T-helper 1 cell treated with Interleukin-12 subunit alpha and Interleukin-12 subunit beta and Interleukin-4 antibody, amounts not matched to agents 30 μg/mL and 1 μg/mL, for 36 hours (primary cell): ENCODE measurements at regions not wholly inside any gene's neighbourhood (a gene's known extent, or its start where the extent isn't known, plus 50 kb on each side); places are given as distances from the start of the nearest gene placed in this dataset.
"Not testable (repeated sequence)": the region's sequence is repeated elsewhere in the genome, so short reads cannot be mapped to it uniquely, and the experiment has no call there.

Source experiments
- H3K27ac Mint-ChIP-seq: one replicate; pipeline ENCODE4 v1.8.0; 2021; ENCODE audit warnings: mild to moderate bottlenecking, mixed read lengths
- H3K27me3 Mint-ChIP-seq: one replicate; pipeline ENCODE4 v1.8.0; 2021; ENCODE audit warnings: low read depth, mixed read lengths
- H3K36me3 Mint-ChIP-seq: one replicate; pipeline ENCODE4 v1.8.0; 2021; ENCODE audit warnings: low read depth, mixed read lengths
- H3K4me1 Mint-ChIP-seq: one replicate; pipeline ENCODE4 v1.8.0; 2021; ENCODE audit warnings: low read depth, mixed read lengths
- H3K4me3 Mint-ChIP-seq: one replicate; pipeline ENCODE4 v1.8.0; 2021; ENCODE audit warnings: mild to moderate bottlenecking, moderate library complexity, mixed read lengths
- H3K9me3 Mint-ChIP-seq: one replicate; pipeline ENCODE4 v1.8.0; 2021; ENCODE audit warnings: mixed read lengths

DNA sequence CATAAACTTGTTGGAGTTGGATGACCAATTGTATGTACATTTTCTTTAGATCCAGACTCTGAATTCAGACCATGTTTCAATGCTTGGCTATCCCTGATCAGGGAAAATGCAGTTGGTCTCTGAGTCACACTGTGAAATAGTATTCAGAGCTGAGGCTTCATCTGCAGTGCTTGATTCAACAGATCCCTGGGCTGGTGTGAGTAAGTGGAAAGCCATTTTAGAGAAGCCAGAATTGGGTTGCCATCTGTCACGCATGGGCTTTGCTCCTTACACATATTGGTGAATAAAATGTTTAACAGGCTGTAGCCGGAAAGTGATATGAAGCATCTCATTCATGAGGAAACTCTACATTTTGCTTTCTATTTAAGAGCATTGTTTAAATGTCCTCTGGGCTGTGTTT, 50.0 kb upstream of the ACYP2 start:
- no peak overlapping the region for H3K27ac Mint-ChIP-seq
- peaks cover 2% of the 10 kb centered on the region for H3K36me3 Mint-ChIP-seq
- peaks cover 1% of the 10 kb centered on the region for H3K4me1 Mint-ChIP-seq
- H3K9me3 Mint-ChIP-seq, result no peaks in the 10 kb centered on the region
- no peaks in the 10 kb centered on the region for H3K27me3 Mint-ChIP-seq
- no peak overlapping the region for H3K4me3 Mint-ChIP-seq

DNA sequence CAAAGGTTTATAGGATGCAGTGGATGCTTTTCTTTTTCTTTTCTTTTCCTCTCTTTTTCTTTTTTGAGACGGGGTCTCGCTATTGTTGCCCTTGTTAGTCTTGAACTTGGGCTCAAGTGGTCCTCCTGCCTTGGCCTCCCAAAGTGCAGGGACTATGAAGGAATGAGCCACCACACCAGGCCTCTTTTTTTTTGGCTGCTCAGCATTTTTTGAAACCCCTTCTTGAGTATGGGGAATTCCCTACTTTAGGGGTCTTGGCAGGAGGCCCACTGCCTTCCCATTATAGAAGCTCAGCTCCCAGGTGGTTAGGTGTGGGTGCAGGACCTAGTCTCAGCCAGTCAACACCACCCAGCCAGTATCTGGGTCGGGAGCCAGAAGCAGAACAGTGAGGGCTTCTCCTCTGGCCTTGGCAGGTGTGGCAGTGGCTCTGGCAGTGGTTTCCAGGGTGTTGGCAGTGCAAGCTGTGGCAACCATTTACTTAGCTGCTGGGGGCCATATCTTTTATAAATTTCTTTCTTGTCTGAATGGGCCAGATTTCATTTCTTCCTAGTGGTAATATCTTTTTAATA, 51.4 kb upstream of the ACYP2 start:
- H3K27me3 Mint-ChIP-seq, result no peaks in the 10 kb centered on the region
- peaks cover 3% of the 10 kb centered on the region for H3K36me3 Mint-ChIP-seq
- H3K27ac Mint-ChIP-seq, result no peak overlapping the region
- H3K4me3 Mint-ChIP-seq, result no peak overlapping the region
- H3K4me1 Mint-ChIP-seq, result peaks cover 1% of the 10 kb centered on the region
- H3K9me3 Mint-ChIP-seq, result peaks cover 3% of the 10 kb centered on the region

DNA sequence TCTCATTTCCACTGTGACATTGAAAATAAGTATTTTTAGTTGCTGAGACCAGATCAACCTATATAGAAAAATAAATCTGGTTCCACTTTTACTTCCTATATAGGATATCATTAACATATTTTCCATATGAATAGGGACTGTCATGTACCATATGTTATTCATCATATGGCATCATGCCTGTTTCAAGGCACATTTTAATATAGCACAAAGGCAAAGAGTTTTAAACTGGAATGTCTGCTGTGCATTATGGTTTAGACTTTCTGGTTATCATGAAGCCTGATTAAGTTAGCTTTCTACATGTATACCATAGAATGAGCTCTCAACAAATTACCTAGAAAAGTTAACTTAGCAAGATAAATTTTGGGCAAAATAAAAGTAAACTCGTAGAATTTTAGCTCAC, 53.0 kb upstream of the ACYP2 start:
- Mint-ChIP-seq H3K27ac (no peak overlapping the region), H3K27me3 (no peaks in the 10 kb centered on the region), H3K4me3 (no peak overlapping the region), H3K4me1 (peaks cover 1% of the 10 kb centered on the region), H3K36me3 (peaks cover 9% of the 10 kb centered on the region), H3K9me3 (peaks cover 3% of the 10 kb centered on the region)

DNA sequence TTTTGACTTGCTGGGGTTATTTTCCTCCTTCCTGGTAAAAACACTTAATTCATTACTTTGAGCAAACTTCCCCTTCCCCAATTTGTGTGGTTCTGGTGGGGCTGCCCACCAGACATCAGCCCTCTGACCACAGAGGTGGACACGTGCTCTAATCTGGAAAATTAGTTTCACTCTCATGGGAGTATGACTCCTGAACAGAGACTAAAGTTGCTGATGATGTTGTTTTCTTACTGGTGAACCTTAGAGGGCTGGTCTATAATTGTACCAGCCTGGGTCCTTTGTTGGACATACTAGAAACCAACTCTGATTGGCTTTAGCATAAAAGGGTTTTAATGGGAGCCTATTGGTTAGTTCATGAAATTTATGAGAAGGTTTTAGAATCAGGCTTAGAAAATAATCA, 54.1 kb upstream of the ACYP2 start:
- Mint-ChIP-seq H3K27ac (no peak overlapping the region), H3K4me1 (peaks cover 1% of the 10 kb centered on the region), H3K9me3 (peaks cover 3% of the 10 kb centered on the region), H3K36me3 (peaks cover 9% of the 10 kb centered on the region), H3K27me3 (no peaks in the 10 kb centered on the region), H3K4me3 (no peak overlapping the region)

DNA sequence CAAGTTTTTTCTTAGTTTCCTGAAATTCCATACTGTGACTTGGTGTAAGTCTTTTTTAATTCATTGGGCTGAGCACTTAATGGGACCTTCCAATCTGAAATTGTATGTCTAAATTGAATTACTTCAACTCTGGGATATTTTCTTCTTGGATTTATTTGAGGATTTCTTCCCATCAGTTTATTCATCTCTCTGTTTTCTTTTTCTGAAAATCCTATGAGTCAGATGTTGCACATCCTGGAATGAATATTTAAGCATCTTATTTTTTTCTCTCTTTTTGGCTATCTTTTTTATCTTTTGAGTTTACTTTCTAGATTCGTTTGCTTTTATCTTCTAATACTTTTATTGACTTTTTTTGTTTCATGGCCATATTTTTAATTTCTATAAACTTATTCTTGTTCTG, 55.4 kb upstream of the ACYP2 start:
- H3K36me3 Mint-ChIP-seq, result peaks cover 9% of the 10 kb centered on the region
- no peaks in the 10 kb centered on the region for H3K27me3 Mint-ChIP-seq
- no peak overlapping the region for H3K4me3 Mint-ChIP-seq
- peaks cover 1% of the 10 kb centered on the region for H3K4me1 Mint-ChIP-seq
- H3K27ac Mint-ChIP-seq, result no peak overlapping the region
- H3K9me3 Mint-ChIP-seq, result peaks cover 3% of the 10 kb centered on the region

DNA sequence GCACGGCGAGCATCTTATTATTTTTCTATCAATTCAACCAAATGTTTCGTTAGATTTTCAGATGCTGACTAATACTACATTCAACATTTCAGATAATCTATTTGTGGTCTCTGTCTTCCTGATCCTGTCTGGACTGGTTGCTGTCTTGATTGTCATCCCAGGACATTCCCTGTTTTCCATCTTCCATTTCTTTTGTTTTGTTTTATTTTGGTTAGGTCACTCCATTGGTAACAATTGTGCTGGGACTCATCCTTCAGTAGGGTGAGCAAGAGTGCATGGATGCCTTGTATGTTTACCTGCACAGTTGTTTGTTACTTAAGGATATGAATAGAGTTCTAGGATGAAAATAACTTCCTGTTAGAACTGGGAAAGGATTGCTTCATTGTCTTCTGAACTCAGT, 55.9 kb upstream of the ACYP2 start:
- peaks cover 9% of the 10 kb centered on the region for H3K36me3 Mint-ChIP-seq
- peaks cover 4% of the 10 kb centered on the region for H3K4me1 Mint-ChIP-seq
- H3K9me3 Mint-ChIP-seq, result peaks cover 3% of the 10 kb centered on the region
- no peak overlapping the region for H3K4me3 Mint-ChIP-seq
- no peaks in the 10 kb centered on the region for H3K27me3 Mint-ChIP-seq
- H3K27ac Mint-ChIP-seq, result no peak overlapping the region

DNA sequence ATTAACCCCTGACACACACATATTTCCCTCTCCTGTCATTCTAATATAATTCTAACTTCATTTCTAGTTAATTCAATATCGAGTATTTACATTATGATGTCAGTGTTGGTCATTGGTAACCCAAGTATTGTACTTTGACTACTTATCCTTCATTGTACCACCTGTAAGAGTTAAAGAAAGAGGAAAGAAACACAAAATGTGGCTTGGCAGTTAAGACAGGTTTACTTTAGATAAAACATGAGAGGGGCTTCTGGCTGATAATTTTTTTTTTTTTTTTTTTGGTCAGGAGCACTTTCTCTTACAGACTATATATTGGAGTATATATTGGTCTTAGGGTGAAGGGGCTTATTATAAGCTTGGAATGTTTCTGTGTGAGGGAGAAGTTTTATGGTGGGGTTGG, 57.0 kb upstream of the ACYP2 start:
- peaks cover 9% of the 10 kb centered on the region for H3K36me3 Mint-ChIP-seq
- H3K27me3 Mint-ChIP-seq, result no peaks in the 10 kb centered on the region
- peaks cover 3% of the 10 kb centered on the region for H3K9me3 Mint-ChIP-seq
- H3K4me3 Mint-ChIP-seq, result no peak overlapping the region
- peaks cover 13% of the 10 kb centered on the region for H3K4me1 Mint-ChIP-seq
- H3K27ac Mint-ChIP-seq, result no peak overlapping the region

DNA sequence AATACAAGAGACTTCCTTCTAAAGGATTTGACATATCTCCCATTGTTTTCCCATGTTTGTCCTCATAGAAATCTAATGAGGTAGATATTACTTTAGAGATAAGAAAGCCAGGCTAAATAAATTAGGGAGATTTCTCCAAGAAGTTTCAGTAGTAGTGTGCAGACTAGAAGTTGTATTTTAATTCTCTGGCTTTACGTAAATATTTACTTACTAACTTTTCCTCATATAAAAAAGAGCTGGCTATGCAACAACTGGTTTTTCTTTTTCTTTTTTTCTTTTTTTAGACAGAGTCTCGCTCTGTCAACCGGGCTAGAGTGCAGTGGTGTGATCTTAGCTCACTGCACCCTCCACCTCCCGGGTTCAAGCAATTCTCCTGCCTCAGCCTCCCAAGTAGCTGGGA, 60.6 kb upstream of the ACYP2 start:
- H3K4me3 Mint-ChIP-seq, result no peak overlapping the region
- H3K4me1 Mint-ChIP-seq, result peaks cover 23% of the 10 kb centered on the region
- H3K27me3 Mint-ChIP-seq, result no peaks in the 10 kb centered on the region
- peaks cover 9% of the 10 kb centered on the region for H3K36me3 Mint-ChIP-seq
- no peak overlapping the region for H3K27ac Mint-ChIP-seq
- H3K9me3 Mint-ChIP-seq, result peaks cover 3% of the 10 kb centered on the region

DNA sequence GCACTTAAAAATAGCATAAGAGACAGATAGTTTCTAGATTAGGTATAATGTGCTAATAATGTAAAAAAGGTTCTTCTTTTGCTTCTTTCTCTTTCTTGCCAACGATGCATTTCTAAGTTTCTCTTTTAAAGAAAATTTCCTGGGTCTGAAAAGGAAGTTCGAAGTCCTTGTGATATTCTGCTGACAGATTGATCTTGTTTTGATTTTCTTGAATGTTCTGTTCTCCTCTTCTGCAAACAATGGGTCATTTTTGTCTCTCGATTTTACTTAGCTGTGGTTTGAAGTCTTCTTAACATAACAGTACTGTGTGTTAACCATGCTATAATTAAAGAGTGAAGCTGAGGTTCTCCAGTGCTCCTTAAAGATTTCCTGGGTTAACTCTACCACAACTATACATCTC, 61.1 kb upstream of the ACYP2 start:
- Mint-ChIP-seq H3K4me1 (peaks cover 23% of the 10 kb centered on the region), H3K36me3 (peaks cover 7% of the 10 kb centered on the region), H3K27me3 (no peaks in the 10 kb centered on the region), H3K27ac (peak overlapping the region; percentile 70), H3K9me3 (no peaks in the 10 kb centered on the region), H3K4me3 (peak overlapping the region; percentile 14)

DNA sequence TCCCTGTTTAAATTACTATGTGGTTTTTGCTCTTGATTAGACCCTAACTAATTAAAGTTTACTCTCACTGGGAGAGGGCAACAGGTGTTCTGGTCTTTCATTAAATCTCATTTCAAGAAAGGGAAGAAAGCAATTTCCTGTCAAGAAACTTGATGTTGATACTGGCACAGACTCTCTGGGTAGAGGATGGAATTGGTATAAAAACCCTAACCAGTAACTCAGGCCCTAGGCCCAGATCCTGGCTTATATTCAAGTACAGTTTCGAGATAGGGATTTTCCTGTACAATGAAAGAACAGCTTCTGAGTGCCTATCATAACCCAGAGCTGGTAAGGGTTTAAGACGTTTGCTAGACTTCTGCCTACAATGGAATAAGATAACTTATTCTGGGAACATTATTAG, 61.6 kb upstream of the ACYP2 start:
- Mint-ChIP-seq H3K4me3 (peak overlapping the region; percentile 14), H3K36me3 (peaks cover 6% of the 10 kb centered on the region), H3K4me1 (peaks cover 23% of the 10 kb centered on the region), H3K27ac (peak overlapping the region; percentile 70), H3K9me3 (no peaks in the 10 kb centered on the region), H3K27me3 (no peaks in the 10 kb centered on the region)

DNA sequence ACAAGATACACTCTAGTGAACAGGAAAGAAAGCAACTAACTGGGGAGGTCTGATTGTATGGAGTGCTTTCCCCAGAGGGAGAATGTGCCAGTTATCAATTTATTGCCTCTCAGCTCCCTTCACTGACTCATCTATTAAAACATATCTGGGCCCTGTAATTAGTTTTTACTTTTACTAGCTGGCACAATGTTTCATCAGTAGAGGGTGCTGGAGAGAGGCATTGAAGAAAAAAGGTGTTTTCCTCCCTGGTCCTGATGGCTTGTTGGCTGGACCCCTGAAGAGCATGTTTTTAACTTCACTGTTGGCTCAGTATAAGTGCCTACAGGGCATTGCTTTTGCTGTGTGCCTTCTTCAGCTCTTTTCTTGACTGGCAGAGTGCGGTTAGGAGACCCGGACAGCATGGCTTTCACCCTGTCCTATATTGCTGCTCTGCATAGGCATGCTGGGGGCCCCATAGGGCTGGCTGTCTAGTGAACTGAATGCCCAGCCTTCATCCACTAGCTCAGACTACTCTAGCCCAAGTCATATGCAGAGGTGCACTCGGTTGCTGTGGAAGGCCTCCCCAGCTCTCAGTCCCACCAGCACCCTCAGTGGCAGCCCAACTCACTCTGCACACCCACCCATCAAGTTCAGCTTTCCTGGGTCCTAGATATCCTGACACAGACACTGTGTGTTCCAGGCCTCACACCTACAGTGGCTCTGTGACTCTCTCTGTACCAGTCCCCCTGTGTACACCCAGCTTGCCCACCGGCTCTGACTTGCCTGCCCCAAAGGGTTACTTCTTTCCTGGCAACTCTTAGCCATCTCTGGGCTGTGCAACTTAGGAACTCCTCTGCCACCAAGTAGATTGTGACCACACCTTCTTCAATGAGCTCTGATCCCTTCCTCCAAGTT, 62.3 kb upstream of the ACYP2 start:
- Mint-ChIP-seq H3K4me3 (peak overlapping the region; percentile 14), H3K9me3 (no peaks in the 10 kb centered on the region), H3K27me3 (no peaks in the 10 kb centered on the region)

DNA sequence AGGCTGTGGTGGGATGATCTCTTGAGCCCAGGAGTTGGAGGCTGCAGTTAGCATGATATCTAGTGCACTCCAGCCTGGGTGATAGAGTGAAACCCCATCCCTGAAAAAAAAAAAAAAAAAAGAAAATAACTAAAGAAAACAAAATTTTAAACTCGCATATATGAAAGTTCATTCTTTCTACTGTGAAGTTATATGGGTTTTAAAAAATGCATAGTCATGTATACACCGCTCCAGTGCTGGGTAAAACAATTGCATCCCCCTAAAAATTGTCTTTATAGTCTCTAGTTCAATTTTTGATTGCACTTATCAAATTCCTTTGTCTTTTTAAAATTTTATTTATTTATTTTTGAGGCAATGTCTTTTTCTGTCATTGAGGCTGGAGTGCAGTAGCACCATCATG, 65.0 kb upstream of the ACYP2 start:
- H3K36me3 Mint-ChIP-seq, result peaks cover 4% of the 10 kb centered on the region
- peaks cover 23% of the 10 kb centered on the region for H3K4me1 Mint-ChIP-seq
- peaks cover under 1% of the 10 kb centered on the region for H3K9me3 Mint-ChIP-seq
- no peaks in the 10 kb centered on the region for H3K27me3 Mint-ChIP-seq
- H3K4me3 Mint-ChIP-seq, result no peak overlapping the region
- H3K27ac Mint-ChIP-seq, result no peak overlapping the region

More for the DNA sequence above, 62.3 kb upstream of the ACYP2 start:
- Mint-ChIP-seq H3K4me1 (peaks cover 23% of the 10 kb centered on the region), H3K36me3 (peaks cover 3% of the 10 kb centered on the region), H3K27ac (peak overlapping the region; percentile 70)

DNA sequence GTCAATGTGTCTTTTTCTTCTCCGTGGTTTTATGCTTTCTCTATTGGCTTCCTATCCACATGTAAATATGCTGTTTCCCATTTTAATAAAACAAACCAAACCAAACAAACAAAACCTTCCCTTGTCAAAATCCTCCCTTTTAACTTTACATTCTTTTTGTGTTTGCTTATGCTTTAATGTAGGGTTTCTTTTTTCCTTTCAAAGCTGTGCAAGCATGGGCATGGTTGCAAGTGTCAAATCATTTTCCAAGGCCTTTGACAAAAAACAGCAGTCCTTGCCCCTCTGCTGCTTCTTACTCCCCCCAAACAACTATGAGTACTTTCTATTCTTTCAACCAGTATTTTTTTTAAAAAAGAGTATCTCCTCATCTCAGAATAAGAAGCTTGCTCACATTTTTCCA, 66.0 kb upstream of the ACYP2 start:
- Mint-ChIP-seq H3K4me1 (peaks cover 19% of the 10 kb centered on the region), H3K27ac (no peak overlapping the region)

DNA sequence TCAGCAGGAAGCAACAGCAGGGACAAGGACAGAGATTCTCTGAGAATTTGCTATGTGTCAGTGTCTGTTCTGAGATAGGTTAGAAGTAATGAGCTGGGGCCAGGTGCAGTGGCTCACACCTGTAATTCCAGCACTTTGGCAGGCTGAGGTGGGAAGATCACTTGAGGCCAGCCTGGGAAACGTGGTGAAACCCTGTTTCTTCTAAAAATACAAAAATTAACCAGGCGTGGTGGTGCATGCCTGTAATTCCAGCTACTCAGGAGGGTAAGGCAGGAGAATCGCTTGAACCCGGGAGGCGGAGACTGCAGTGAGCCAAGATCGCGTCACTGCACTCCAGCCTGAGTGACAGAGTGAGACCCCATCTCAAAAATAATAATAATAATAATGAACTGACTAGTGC, 66.5 kb upstream of the ACYP2 start:
- H3K36me3 Mint-ChIP-seq, H3K27me3 Mint-ChIP-seq, H3K4me3 Mint-ChIP-seq, H3K27ac Mint-ChIP-seq, H3K9me3 Mint-ChIP-seq: not testable (repeated sequence)
- H3K4me1 Mint-ChIP-seq, result peaks cover 14% of the 10 kb centered on the region

More for the DNA sequence above, 66.0 kb upstream of the ACYP2 start:
- peaks cover 8% of the 10 kb centered on the region for H3K9me3 Mint-ChIP-seq
- H3K4me3 Mint-ChIP-seq, result no peak overlapping the region
- no peaks in the 10 kb centered on the region for H3K27me3 Mint-ChIP-seq
- H3K36me3 Mint-ChIP-seq, result peaks cover 9% of the 10 kb centered on the region

DNA sequence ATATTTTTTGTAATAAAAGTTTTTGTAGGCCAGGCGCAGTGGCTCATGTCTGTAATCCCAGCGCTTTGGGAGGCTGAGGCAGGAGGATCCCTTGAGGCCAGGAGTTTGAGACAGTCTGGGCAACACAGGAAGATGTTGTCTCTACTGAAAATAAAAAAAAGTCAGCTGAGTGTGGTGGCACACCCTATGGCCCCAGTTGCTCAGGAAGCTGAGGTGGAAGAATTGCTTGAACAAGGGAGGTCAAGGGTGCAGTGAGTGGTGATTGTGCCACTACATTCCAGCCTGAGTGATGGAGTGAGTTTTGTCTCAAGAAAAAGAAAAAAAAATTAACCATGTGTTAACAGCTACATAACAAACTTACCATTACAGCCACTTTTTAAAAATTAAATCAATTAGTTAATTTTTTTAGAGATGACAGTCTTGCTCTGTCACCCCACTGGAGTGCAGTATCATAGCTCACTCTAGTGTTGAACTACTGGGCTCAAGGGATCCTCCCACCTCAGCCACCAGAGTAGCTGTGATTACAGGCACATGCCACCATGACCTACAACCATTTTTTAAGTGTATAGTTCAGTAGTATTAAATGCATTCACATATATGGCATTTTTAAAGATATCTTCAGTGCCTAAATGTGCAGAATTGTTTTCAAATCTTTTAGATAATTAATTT, 67.2 kb upstream of the ACYP2 start:
- H3K9me3 Mint-ChIP-seq, result peaks cover 8% of the 10 kb centered on the region
- H3K27me3 Mint-ChIP-seq, result no peaks in the 10 kb centered on the region
- no peak overlapping the region for H3K4me3 Mint-ChIP-seq
- H3K27ac Mint-ChIP-seq, result peak overlapping the region; percentile 14
- peaks cover 8% of the 10 kb centered on the region for H3K4me1 Mint-ChIP-seq
- peaks cover 9% of the 10 kb centered on the region for H3K36me3 Mint-ChIP-seq
